WTC11 (cell line): ENCODE measurements at regions not wholly inside any gene's neighbourhood (a gene's known extent, or its start where the extent isn't known, plus 50 kb on each side); places are given as distances from the start of the nearest gene placed in this dataset.

ENCODE experiments used
- TCF7 ChIP-seq: sonication (generic); formaldehyde crosslinking; IDR thresholded peaks from 2 replicates; pipeline ENCODE4 v1.8.0; 2022; ENCODE audit warnings: mild to moderate bottlenecking, low read depth, missing genetic modification reagents, moderate library complexity
- TEAD4 ChIP-seq: sonication (generic); formaldehyde crosslinking; IDR thresholded peaks from 2 replicates; pipeline ENCODE4 v1.8.0; 2022; ENCODE audit warnings: mild to moderate bottlenecking, missing genetic modification reagents
- ZNF263 ChIP-seq: sonication (generic); formaldehyde crosslinking; IDR thresholded peaks from 2 replicates; pipeline ENCODE4 v1.8.1; 2022; ENCODE audit warnings: low read depth, mild to moderate bottlenecking, moderate library complexity, missing genetic modification reagents
- TF ChIP-seq, protein P1 (sequence below): fragments of 200-600 bp; IDR thresholded peaks from 2 replicates; pipeline ENCODE4 v1.8.0; 2022; ENCODE audit warnings: antibody characterized with exemption
- TF ChIP-seq, protein P2 (sequence below): sonication (generic); formaldehyde crosslinking; IDR thresholded peaks from 2 replicates; pipeline ENCODE4 v1.8.1; 2023; ENCODE audit warnings: mild to moderate bottlenecking, missing genetic modification reagents
- TF ChIP-seq, protein P3 (sequence below): sonication (generic); formaldehyde crosslinking; IDR thresholded peaks from 2 replicates; pipeline ENCODE4 v1.8.1; 2023; ENCODE audit warnings: mild to moderate bottlenecking, moderate library complexity, missing genetic modification reagents
- TF ChIP-seq, protein P4 (sequence below): sonication (generic); formaldehyde crosslinking; IDR thresholded peaks from 2 replicates; pipeline ENCODE4 v1.8.0; 2022; ENCODE audit warnings: mild to moderate bottlenecking, missing genetic modification reagents

DNA sequence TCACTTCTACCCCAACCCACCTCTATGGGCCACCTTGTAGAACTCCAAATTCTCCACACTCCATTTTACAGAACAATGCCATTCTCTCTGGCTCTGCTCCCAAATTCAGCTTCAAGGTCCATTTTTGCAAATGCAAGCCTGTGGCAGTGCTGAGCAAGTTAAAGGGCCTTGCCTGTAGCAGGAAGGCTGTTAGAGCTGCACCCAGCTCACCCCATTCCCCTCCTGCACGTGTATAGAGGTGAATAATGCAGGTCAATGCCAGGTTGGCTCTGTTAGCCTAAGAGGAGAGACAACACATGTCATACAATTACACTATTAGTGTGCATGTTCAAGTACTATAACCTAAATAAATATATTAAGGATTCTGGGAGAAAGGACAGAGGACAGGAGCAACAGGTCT, 120.4 kb downstream of the TBX5 start:
- TF ChIP-seq TEAD4 (CRISPR knock-in tag) (no peak), ZNF263 (CRISPR knock-in tag) (no peak), TCF7 (CRISPR knock-in tag) (no peak)
- TF ChIP-seq, protein P1, sequence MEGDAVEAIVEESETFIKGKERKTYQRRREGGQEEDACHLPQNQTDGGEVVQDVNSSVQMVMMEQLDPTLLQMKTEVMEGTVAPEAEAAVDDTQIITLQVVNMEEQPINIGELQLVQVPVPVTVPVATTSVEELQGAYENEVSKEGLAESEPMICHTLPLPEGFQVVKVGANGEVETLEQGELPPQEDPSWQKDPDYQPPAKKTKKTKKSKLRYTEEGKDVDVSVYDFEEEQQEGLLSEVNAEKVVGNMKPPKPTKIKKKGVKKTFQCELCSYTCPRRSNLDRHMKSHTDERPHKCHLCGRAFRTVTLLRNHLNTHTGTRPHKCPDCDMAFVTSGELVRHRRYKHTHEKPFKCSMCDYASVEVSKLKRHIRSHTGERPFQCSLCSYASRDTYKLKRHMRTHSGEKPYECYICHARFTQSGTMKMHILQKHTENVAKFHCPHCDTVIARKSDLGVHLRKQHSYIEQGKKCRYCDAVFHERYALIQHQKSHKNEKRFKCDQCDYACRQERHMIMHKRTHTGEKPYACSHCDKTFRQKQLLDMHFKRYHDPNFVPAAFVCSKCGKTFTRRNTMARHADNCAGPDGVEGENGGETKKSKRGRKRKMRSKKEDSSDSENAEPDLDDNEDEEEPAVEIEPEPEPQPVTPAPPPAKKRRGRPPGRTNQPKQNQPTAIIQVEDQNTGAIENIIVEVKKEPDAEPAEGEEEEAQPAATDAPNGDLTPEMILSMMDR, result no peak
- TF ChIP-seq, protein P2, sequence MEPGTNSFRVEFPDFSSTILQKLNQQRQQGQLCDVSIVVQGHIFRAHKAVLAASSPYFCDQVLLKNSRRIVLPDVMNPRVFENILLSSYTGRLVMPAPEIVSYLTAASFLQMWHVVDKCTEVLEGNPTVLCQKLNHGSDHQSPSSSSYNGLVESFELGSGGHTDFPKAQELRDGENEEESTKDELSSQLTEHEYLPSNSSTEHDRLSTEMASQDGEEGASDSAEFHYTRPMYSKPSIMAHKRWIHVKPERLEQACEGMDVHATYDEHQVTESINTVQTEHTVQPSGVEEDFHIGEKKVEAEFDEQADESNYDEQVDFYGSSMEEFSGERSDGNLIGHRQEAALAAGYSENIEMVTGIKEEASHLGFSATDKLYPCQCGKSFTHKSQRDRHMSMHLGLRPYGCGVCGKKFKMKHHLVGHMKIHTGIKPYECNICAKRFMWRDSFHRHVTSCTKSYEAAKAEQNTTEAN, result no peak
- TF ChIP-seq, protein P3, sequence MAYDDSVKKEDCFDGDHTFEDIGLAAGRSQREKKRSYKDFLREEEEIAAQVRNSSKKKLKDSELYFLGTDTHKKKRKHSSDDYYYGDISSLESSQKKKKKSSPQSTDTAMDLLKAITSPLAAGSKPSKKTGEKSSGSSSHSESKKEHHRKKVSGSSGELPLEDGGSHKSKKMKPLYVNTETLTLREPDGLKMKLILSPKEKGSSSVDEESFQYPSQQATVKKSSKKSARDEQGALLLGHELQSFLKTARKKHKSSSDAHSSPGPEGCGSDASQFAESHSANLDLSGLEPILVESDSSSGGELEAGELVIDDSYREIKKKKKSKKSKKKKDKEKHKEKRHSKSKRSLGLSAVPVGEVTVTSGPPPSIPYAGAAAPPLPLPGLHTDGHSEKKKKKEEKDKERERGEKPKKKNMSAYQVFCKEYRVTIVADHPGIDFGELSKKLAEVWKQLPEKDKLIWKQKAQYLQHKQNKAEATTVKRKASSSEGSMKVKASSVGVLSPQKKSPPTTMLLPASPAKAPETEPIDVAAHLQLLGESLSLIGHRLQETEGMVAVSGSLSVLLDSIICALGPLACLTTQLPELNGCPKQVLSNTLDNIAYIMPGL, result no peak
- TF ChIP-seq, protein P4, sequence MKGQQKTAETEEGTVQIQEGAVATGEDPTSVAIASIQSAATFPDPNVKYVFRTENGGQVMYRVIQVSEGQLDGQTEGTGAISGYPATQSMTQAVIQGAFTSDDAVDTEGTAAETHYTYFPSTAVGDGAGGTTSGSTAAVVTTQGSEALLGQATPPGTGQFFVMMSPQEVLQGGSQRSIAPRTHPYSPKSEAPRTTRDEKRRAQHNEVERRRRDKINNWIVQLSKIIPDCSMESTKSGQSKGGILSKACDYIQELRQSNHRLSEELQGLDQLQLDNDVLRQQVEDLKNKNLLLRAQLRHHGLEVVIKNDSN (CRISPR knock-in tag), result no peak
